ENCODE measurements at regions not wholly inside any gene's neighbourhood (a gene's known extent, or its start where the extent isn't known, plus 50 kb on each side); places are given as distances from the start of the nearest gene placed in this dataset.

DNA sequence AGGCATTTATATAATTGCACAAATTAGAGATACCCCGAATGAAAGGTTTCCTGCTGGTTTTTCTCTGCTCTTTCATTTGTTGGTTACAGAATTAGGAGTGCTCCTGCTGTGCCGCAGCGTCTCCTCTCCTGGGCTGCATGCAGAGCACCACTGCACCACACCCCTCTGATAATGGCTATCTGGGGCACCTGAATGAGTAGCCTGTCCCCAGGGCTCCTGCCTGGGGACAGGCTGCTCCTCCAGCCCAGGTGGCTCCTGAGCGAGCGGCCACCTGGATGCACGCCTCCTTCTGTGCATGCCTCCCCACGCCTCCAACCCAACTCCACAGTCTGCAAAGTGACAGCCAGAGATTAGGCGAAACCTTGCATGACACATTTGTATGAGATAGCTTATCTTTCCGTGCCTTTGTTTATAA, 242.6 kb upstream of the FZD8 start:
- TF ChIP-seq SMC3 (IDR thresholded peaks at IDR 0.05; ENCODE audit: low read depth, low read length) (no peak), POLR2A (IDR thresholded peaks at IDR 0.05; ENCODE audit: low read depth, low read length) (no peak), BHLHE40 (IDR thresholded peaks at IDR 0.05; ENCODE audit: low read depth, low read length) (no peak)
- TF ChIP-seq, protein P1, sequence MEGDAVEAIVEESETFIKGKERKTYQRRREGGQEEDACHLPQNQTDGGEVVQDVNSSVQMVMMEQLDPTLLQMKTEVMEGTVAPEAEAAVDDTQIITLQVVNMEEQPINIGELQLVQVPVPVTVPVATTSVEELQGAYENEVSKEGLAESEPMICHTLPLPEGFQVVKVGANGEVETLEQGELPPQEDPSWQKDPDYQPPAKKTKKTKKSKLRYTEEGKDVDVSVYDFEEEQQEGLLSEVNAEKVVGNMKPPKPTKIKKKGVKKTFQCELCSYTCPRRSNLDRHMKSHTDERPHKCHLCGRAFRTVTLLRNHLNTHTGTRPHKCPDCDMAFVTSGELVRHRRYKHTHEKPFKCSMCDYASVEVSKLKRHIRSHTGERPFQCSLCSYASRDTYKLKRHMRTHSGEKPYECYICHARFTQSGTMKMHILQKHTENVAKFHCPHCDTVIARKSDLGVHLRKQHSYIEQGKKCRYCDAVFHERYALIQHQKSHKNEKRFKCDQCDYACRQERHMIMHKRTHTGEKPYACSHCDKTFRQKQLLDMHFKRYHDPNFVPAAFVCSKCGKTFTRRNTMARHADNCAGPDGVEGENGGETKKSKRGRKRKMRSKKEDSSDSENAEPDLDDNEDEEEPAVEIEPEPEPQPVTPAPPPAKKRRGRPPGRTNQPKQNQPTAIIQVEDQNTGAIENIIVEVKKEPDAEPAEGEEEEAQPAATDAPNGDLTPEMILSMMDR (conservative IDR thresholded peaks at IDR 0.05; ENCODE audit: low read depth, low read length), result no peak
- TF ChIP-seq, protein P2, sequence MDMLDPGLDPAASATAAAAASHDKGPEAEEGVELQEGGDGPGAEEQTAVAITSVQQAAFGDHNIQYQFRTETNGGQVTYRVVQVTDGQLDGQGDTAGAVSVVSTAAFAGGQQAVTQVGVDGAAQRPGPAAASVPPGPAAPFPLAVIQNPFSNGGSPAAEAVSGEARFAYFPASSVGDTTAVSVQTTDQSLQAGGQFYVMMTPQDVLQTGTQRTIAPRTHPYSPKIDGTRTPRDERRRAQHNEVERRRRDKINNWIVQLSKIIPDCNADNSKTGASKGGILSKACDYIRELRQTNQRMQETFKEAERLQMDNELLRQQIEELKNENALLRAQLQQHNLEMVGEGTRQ (IDR thresholded peaks at IDR 0.05; ENCODE audit: low read depth, low read length), result no peak

Data from IMR-90 (cell line).